ENCODE measurements at regions not wholly inside any gene's neighbourhood (a gene's known extent, or its start where the extent isn't known, plus 50 kb on each side); places are given as distances from the start of the nearest gene placed in this dataset.

- Mint-ChIP-seq H3K27me3 (no peaks in the 10 kb centered on the region), H3K9me3 (no peaks in the 10 kb centered on the region), H3K27ac (no peak overlapping the region), H3K4me3 (no peak overlapping the region), H3K4me1 (ENCODE audit: low read depth) (peaks cover 26% of the 10 kb centered on the region), H3K36me3 (ENCODE audit: low read depth) (no peaks in the 10 kb centered on the region)
- intact Hi-C loops (cut with micrococcal nuclease), result no loop called here
- ChIA-PET CTCF (no interaction called here), POLR2A (interaction anchor here (0.5 kb wide), 1 partner anchor 27 kb away, joined by 3 read pairs; no protein-coding TSS in a partner anchor)
- ATAC-seq (no peak), DNase-seq (no peak)
- TF ChIP-seq CTCF (IDR thresholded peaks at IDR 0.05), result no peak
Measured at GRCh38 chr2:62292190-62292589, 96.3 kb downstream of the B3GNT2 start.

GRCh38 chr2:62291517-62292137 lies 95.7 kb downstream of the B3GNT2 start:
- no peak for DNase-seq
- H3K9me3 Mint-ChIP-seq, result no peaks in the 10 kb centered on the region
- no peak overlapping the region for H3K4me3 Mint-ChIP-seq
- peaks cover 26% of the 10 kb centered on the region for H3K4me1 Mint-ChIP-seq (ENCODE audit: low read depth)
- POLR2A ChIA-PET, result no interaction called here
- H3K36me3 Mint-ChIP-seq (ENCODE audit: low read depth), result no peaks in the 10 kb centered on the region
- CTCF ChIA-PET, result no interaction called here
- H3K27me3 Mint-ChIP-seq, result no peaks in the 10 kb centered on the region
- intact Hi-C loops (cut with micrococcal nuclease), result no loop called here
- no peak for ATAC-seq
- H3K27ac Mint-ChIP-seq, result no peak overlapping the region
- no peak for TF ChIP-seq CTCF (IDR thresholded peaks at IDR 0.05)

GRCh38 chr2:62291052-62291451 lies 95.1 kb downstream of the B3GNT2 start:
- TF ChIP-seq CTCF (IDR thresholded peaks at IDR 0.05), result no peak
- intact Hi-C loops (cut with micrococcal nuclease), result no loop called here
- DNase-seq, result no peak
- Mint-ChIP-seq H3K27ac (no peak overlapping the region), H3K9me3 (no peaks in the 10 kb centered on the region), H3K4me3 (no peak overlapping the region), H3K27me3 (no peaks in the 10 kb centered on the region), H3K36me3 (ENCODE audit: low read depth) (no peaks in the 10 kb centered on the region), H3K4me1 (ENCODE audit: low read depth) (peaks cover 26% of the 10 kb centered on the region)
- CTCF ChIA-PET, result interaction anchor here (0.8 kb wide), 1 partner anchor 10 kb away, joined by 3 read pairs; no protein-coding TSS in a partner anchor
- POLR2A ChIA-PET, result no interaction called here
- ATAC-seq, result no peak

- ChIA-PET CTCF (interaction anchor here (1.4 to 2.4 kb wide), 2 partner anchors 13 to 32 kb away, joined by 4 to 18 read pairs; no protein-coding TSS in a partner anchor), POLR2A (interaction anchor here (0.9 to 1.1 kb wide), 3 partner anchors 17 to 46 kb away, joined by 3 read pairs; no protein-coding TSS in a partner anchor)
- Mint-ChIP-seq H3K9me3 (peaks cover 13% of the 10 kb centered on the region), H3K27ac (peak overlapping the region; percentile 7), H3K4me1 (ENCODE audit: low read depth) (peaks cover 26% of the 10 kb centered on the region), H3K27me3 (no peaks in the 10 kb centered on the region), H3K36me3 (ENCODE audit: low read depth) (peaks cover 4% of the 10 kb centered on the region), H3K4me3 (no peak overlapping the region)
- peak; percentile 89 for DNase-seq
- peak; percentile 78 for ATAC-seq
- intact Hi-C loops (cut with micrococcal nuclease), result no loop called here
- no peak for TF ChIP-seq CTCF (IDR thresholded peaks at IDR 0.05)
Measured at GRCh38 chr2:62287899-62288880, 92.3 kb downstream of the B3GNT2 start.

GRCh38 chr2:62287282-62287681 lies 91.4 kb downstream of the B3GNT2 start:
- no peak for ATAC-seq
- Mint-ChIP-seq H3K27ac (no peak overlapping the region), H3K4me1 (ENCODE audit: low read depth) (peaks cover 25% of the 10 kb centered on the region), H3K9me3 (peaks cover 14% of the 10 kb centered on the region), H3K27me3 (no peaks in the 10 kb centered on the region), H3K4me3 (no peak overlapping the region), H3K36me3 (ENCODE audit: low read depth) (peaks cover 4% of the 10 kb centered on the region)
- ChIA-PET POLR2A (no interaction called here), CTCF (interaction anchor here (1.4 kb wide), 1 partner anchor 31 kb away, joined by 4 read pairs; no protein-coding TSS in a partner anchor)
- TF ChIP-seq CTCF (IDR thresholded peaks at IDR 0.05), result no peak
- intact Hi-C loops (cut with micrococcal nuclease), result no loop called here
- no peak for DNase-seq
